B cell (primary cell): ENCODE measurements at regions not wholly inside any gene's neighbourhood (a gene's known extent, or its start where the extent isn't known, plus 50 kb on each side); places are given as distances from the start of the nearest gene placed in this dataset.

Source experiments
- CTCF ChIP-seq: fragments of 200-600 bp; IDR thresholded peaks from one replicate; pipeline ENCODE4 v1.8.0; 2022; ENCODE audit warnings: antibody characterized with exemption, mild to moderate bottlenecking
- EZH2 ChIP-seq: IDR thresholded peaks from 2 replicates; pipeline ENCODE4 v1.6.1; 2012; ENCODE audit warnings: borderline replicate concordance, low read depth, mild to moderate bottlenecking, moderate library complexity, low read length; ENCODE audit not compliant: insufficient read depth, poor library complexity, severe bottlenecking

- TF ChIP-seq EZH2, result no peak
- TF ChIP-seq CTCF, result no peak
Measured at GRCh38 chr13:44098559-44098958, 218.9 kb downstream of the LACC1 start.
